Body of pancreas (tissue), 4 donors: ENCODE measurements at regions not wholly inside any gene's neighbourhood (a gene's known extent, or its start where the extent isn't known, plus 50 kb on each side); places are given as distances from the start of the nearest gene placed in this dataset.

ENCODE experiments used
- POLR2A ChIP-seq, 3 donors: fragments of 450-650 bp; IDR thresholded peaks; one replicate each; pipeline ENCODE4 v1.6.1; 2016; ENCODE audit warnings: antibody characterized with exemption in 3 of 3, mild to moderate bottlenecking in 2 of 3
- TF ChIP-seq, protein P1 (sequence below), 7 experiments: fragments of 450-650 bp in 4 of 7; fragments of 200-600 bp in 3 of 7; sonication (generic) in 3 of 7; IDR thresholded peaks; one replicate each; pipeline ENCODE4 v1.5.1; 2016 to 2019; ENCODE audit warnings: antibody characterized with exemption in 7 of 7

DNA sequence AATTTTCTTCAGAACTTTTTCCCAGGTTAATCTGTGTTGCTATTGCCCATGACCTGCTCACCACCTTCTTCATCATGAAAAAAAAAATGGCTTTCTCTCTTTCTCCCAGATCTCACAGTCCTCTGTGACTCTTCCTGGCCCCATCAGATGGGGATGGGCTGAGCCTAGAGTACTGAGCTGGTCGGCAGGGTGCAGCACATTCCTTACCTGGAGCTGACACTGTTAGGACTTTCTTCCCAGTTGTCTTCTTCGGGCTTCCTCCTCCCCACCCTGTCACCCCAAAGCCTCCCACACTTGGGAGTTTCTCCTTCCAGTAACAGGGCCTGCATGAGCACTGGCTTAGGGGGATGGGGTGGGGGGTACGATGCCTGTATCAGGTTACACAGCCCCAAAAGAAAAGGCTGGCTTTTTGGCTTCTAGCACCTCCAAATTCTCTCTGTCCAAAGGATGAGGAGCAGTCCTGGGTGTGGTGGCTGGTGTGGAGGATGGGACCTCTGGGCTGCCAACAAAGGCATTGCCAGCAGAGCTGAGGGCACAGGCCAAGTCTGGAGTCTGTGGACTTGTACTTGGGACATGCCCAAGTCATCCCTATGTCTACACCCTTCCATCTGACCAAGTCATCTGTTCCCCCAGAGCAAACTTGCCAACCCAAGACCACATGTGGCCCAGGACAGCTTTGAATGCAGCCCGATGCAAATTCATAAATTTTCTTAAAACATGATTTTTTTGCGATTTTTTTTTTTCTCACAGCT is 68.0 kb upstream of the HSPA9 start:
- TF ChIP-seq, protein P1, sequence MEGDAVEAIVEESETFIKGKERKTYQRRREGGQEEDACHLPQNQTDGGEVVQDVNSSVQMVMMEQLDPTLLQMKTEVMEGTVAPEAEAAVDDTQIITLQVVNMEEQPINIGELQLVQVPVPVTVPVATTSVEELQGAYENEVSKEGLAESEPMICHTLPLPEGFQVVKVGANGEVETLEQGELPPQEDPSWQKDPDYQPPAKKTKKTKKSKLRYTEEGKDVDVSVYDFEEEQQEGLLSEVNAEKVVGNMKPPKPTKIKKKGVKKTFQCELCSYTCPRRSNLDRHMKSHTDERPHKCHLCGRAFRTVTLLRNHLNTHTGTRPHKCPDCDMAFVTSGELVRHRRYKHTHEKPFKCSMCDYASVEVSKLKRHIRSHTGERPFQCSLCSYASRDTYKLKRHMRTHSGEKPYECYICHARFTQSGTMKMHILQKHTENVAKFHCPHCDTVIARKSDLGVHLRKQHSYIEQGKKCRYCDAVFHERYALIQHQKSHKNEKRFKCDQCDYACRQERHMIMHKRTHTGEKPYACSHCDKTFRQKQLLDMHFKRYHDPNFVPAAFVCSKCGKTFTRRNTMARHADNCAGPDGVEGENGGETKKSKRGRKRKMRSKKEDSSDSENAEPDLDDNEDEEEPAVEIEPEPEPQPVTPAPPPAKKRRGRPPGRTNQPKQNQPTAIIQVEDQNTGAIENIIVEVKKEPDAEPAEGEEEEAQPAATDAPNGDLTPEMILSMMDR (IDR thresholded peaks at IDR 0.05), result no peak
- TF ChIP-seq POLR2A (IDR thresholded peaks at IDR 0.05), result no peak
